VCaP (cell line): ENCODE measurements at regions not wholly inside any gene's neighbourhood (a gene's known extent, or its start where the extent isn't known, plus 50 kb on each side); places are given as distances from the start of the nearest gene placed in this dataset.

Experiments used
- H3K27ac ChIP-seq: fragments of 450-650 bp; 2 replicates; pipeline ENCODE4 v1.5.1; 2017
- TF ChIP-seq, protein P1 (sequence below): fragments of 450-650 bp; conservative IDR thresholded peaks from 2 replicates; pipeline ENCODE4 v1.5.1; 2017; ENCODE audit warnings: mild to moderate bottlenecking, moderate library complexity

DNA sequence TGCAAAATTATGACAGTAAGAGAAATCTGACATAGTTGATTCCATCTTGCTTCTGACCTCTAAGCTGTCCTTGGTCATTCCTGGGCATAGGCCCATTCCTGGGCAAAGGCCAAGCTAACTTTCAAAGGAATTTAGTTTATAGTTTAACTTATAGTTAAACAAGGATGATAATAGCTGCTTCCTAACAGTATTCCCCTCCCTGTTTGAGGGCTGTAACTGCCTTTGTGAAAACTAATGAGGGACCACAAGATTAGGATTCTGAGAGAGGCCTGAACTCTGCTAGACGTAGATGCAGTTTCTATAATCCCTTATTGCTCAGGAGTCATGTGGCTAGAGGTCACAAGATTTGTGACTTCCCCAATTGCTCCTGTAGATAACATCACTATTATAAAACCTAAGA lies 80.2 kb upstream of the ASIC2 start:
- no peak overlapping the region for H3K27ac ChIP-seq
- TF ChIP-seq, protein P1, sequence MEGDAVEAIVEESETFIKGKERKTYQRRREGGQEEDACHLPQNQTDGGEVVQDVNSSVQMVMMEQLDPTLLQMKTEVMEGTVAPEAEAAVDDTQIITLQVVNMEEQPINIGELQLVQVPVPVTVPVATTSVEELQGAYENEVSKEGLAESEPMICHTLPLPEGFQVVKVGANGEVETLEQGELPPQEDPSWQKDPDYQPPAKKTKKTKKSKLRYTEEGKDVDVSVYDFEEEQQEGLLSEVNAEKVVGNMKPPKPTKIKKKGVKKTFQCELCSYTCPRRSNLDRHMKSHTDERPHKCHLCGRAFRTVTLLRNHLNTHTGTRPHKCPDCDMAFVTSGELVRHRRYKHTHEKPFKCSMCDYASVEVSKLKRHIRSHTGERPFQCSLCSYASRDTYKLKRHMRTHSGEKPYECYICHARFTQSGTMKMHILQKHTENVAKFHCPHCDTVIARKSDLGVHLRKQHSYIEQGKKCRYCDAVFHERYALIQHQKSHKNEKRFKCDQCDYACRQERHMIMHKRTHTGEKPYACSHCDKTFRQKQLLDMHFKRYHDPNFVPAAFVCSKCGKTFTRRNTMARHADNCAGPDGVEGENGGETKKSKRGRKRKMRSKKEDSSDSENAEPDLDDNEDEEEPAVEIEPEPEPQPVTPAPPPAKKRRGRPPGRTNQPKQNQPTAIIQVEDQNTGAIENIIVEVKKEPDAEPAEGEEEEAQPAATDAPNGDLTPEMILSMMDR, result no peak

DNA sequence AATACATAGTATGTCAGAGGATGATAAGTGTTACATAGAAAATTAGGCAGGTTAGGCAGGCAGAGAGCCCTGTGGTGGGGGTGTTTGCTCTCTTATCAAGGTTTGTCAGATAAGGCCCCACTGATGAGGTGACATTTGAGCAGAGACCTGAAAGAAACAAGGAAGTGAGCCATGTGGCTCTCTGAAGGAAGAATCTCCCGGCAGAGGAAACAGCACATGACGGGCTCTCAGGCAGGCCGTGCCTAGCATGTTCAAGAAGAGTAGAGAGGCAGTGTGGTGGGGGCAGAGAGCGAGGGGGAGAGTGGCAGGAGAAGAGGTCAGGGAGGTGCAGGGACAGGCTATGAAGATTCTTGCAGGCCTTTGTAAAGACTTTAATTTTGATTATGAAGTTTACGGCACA lies 82.0 kb upstream of the ASIC2 start:
- TF ChIP-seq, protein P1, result no peak
- peak overlapping the region; percentile 37 for H3K27ac ChIP-seq

- TF ChIP-seq, protein P1, result no peak
- peak overlapping the region; percentile 37 for H3K27ac ChIP-seq
These were observed 82.7 kb upstream of the ASIC2 start for GRCh38 chr17:33375783-33376182.

GRCh38 chr17:33377837-33378595 lies 84.9 kb upstream of the ASIC2 start:
- TF ChIP-seq, protein P1, result peak; percentile 39; the same call in 1 of the 2 replicates
- no peak overlapping the region for H3K27ac ChIP-seq

- no peak overlapping the region for H3K27ac ChIP-seq
- TF ChIP-seq, protein P1, result no peak
These were observed 88.1 kb upstream of the ASIC2 start for GRCh38 chr17:33381201-33381600.

GRCh38 chr17:33383488-33384023 lies 90.5 kb upstream of the ASIC2 start:
- TF ChIP-seq, protein P1, result no peak
- no peak overlapping the region for H3K27ac ChIP-seq

DNA sequence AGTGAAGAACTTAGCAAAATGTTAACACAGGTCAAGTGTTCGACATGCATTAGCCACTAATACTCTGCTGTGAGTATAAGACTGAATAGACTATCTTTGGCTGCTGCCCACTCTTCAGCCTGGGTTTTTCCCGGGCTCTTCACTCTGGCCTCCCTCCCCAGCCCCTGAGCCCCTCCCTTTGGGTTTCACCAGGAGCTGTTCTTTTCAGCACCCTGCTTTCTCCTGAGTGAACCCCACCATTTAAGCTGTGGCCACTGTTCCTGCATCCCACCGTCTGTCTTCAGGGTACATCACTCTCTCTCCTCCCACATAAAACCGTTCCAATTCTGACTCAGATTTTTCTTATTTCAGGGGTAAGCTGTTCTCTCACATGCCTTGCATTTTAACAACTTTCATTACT lies 92.0 kb upstream of the ASIC2 start:
- TF ChIP-seq, protein P1, result no peak

More for the DNA sequence above, 92.0 kb upstream of the ASIC2 start:
- peak overlapping the region; percentile 35; the same call in 1 of the 2 replicates for H3K27ac ChIP-seq
